ENCODE measurements at regions not wholly inside any gene's neighbourhood (a gene's known extent, or its start where the extent isn't known, plus 50 kb on each side); places are given as distances from the start of the nearest gene placed in this dataset.

GRCh38 chr9:12231832-12232231, 461.4 kb upstream of the TYRP1 start:
- TF ChIP-seq CTCF (IDR thresholded peaks at IDR 0.05) (no peak), EZH2 (IDR thresholded peaks at IDR 0.05; ENCODE audit: borderline replicate concordance, insufficient read depth, low read depth, low read length, poor library complexity, severe bottlenecking) (no peak)

All from B cell (primary cell).